ENCODE measurements at regions not wholly inside any gene's neighbourhood (a gene's known extent, or its start where the extent isn't known, plus 50 kb on each side); places are given as distances from the start of the nearest gene placed in this dataset.

GRCh38 chr6:165782134-165782533, 119.1 kb upstream of the PDE10A start:
- Histone ChIP-seq H3K27me3 (ENCODE audit: control insufficient read depth, insufficient read depth, low read length) (peaks cover 11% of the 10 kb centered on the region; the same call in 1 of the 2 replicates), H3K27ac (ENCODE audit: low read length) (no peak overlapping the region), H3K9me3 (ENCODE audit: control insufficient read depth, insufficient read depth, low read depth, low read length) (no peaks in the 10 kb centered on the region), H3K36me3 (ENCODE audit: control insufficient read depth, insufficient read depth, low read length) (no peaks in the 10 kb centered on the region), H3K4me3 (ENCODE audit: low read depth in 2 of 2, low read length in 2 of 2) (no peak overlapping the region), H3K4me1 (ENCODE audit: control insufficient read depth, insufficient read depth, low read length) (no peaks in the 10 kb centered on the region)
- ChIA-PET CTCF (no interaction called here), POLR2A (no interaction called here)
- intact Hi-C loops (cut with micrococcal nuclease; ENCODE audit: unreplicated experiment) (no loop called here), in situ Hi-C loops (cut with HindIII; ENCODE audit: low pct_unique_long_range_greater_than_20kb, low sequenced_read_pairs) (no loop called here)
- TF ChIP-seq CTCF (IDR thresholded peaks at IDR 0.05) (no peak), REST (IDR thresholded peaks at IDR 0.05; ENCODE audit: insufficient read depth in 1 of 2, low read depth in 2 of 2, low read length in 1 of 2) (no peak), TCF7L2 (IDR thresholded peaks at IDR 0.05; ENCODE audit: low read depth, low read length) (no peak), SIN3A (IDR thresholded peaks at IDR 0.05; ENCODE audit: borderline replicate concordance, insufficient read depth, low read depth, low read length) (no peak), POLR2AphosphoS5 (IDR thresholded peaks at IDR 0.05; ENCODE audit: low read depth, low read length) (no peak)
- DNase-seq (ENCODE audit: low read depth, low spot score) (no peak), ATAC-seq (no peak)
- no TSS peak for BruUV-seq (replicated peaks)

GRCh38 chr6:165777680-165778079, 114.6 kb upstream of the PDE10A start:
- intact Hi-C loops (cut with micrococcal nuclease; ENCODE audit: unreplicated experiment) (no loop called here), in situ Hi-C loops (cut with HindIII; ENCODE audit: low pct_unique_long_range_greater_than_20kb, low sequenced_read_pairs) (no loop called here)
- Histone ChIP-seq H3K9me3 (ENCODE audit: control insufficient read depth, insufficient read depth, low read depth, low read length) (no peaks in the 10 kb centered on the region), H3K4me1 (ENCODE audit: control insufficient read depth, insufficient read depth, low read length) (no peaks in the 10 kb centered on the region), H3K27ac (ENCODE audit: low read length) (no peak overlapping the region), H3K4me3 (ENCODE audit: low read depth in 2 of 2, low read length in 2 of 2) (no peak overlapping the region), H3K27me3 (ENCODE audit: control insufficient read depth, insufficient read depth, low read length) (peaks cover 2% of the 10 kb centered on the region), H3K36me3 (ENCODE audit: control insufficient read depth, insufficient read depth, low read length) (no peaks in the 10 kb centered on the region)
- TF ChIP-seq CTCF (IDR thresholded peaks at IDR 0.05) (peak; percentile 37), REST (IDR thresholded peaks at IDR 0.05; ENCODE audit: insufficient read depth in 1 of 2, low read depth in 2 of 2, low read length in 1 of 2) (no peak), SIN3A (IDR thresholded peaks at IDR 0.05; ENCODE audit: borderline replicate concordance, insufficient read depth, low read depth, low read length) (no peak), POLR2AphosphoS5 (IDR thresholded peaks at IDR 0.05; ENCODE audit: low read depth, low read length) (no peak)
- CTCF ChIA-PET: interaction anchor here (0.5 kb wide), 1 partner anchor 208 kb away, joined by 3 read pairs; no protein-coding TSS in a partner anchor
- ATAC-seq (no peak), DNase-seq (ENCODE audit: low read depth, low spot score) (no peak)
- BruUV-seq (replicated peaks): no TSS peak
- POLR2A ChIA-PET: no interaction called here

Data from Panc1 (cell line).